ENCODE measurements at regions not wholly inside any gene's neighbourhood (a gene's known extent, or its start where the extent isn't known, plus 50 kb on each side); places are given as distances from the start of the nearest gene placed in this dataset.

DNA sequence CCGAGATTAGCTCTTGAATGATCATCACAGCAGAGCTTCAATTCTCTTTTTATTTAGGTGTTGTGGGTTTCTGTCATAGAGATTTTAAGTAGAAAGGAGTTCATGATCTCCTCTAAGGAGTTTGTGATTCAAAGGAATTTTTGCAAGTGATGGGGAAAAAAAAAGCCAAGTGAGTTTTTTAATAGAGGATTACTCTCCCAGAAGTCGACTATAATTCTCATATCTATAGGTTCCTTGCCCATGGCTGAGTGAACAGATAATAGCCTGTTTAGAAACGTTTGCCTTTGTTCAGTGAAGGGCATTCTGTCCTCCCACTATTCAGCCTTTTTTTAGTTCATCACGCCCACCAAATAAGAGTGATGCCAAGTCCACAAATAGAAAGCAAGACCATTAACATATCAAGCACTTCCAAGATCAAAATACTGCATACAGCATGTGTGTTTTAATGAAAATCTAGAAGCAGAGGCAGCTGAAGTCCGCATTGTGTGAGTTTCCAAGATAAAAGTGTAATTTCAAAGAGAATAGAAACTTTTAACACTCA lies 398.4 kb upstream of the CNTN3 start:
- H3K4me2 ChIP-seq (ENCODE audit: control insufficient read depth, extremely low read depth, insufficient read depth, low read depth, low read length): no peak overlapping the region
- H3K4me1 ChIP-seq (ENCODE audit: control insufficient read depth, extremely low read depth, insufficient read depth, low read length): no peaks in the 10 kb centered on the region
- no peak overlapping the region for H3K4me3 ChIP-seq (ENCODE audit: control insufficient read depth in 2 of 3, extremely low read depth in 1 of 3, insufficient read depth in 2 of 3, low read depth in 1 of 3, low read length in 3 of 3)
- no peak overlapping the region for H3K27ac ChIP-seq (ENCODE audit: control insufficient read depth, insufficient read depth, low read length)
- no peak overlapping the region for H3K9ac ChIP-seq (ENCODE audit: control insufficient read depth, extremely low read depth, insufficient read depth, low read length)
- H3K27me3 ChIP-seq (ENCODE audit: control insufficient read depth, extremely low read depth, insufficient read depth, low read length): no peaks in the 10 kb centered on the region
- H4K20me1 ChIP-seq (ENCODE audit: control insufficient read depth, extremely low read depth, insufficient read depth, low read length): no peaks in the 10 kb centered on the region
- DNase-seq (ENCODE audit: low read depth, low spot score): no peak
- dilution Hi-C loops (cut with MboI; ENCODE audit: extremely low pct_ligation_motif_present, low sequenced_read_pairs): no loop called here
- H3K9me3 ChIP-seq (ENCODE audit: control insufficient read depth, low read depth, low read length): no peaks in the 10 kb centered on the region
- H3K36me3 ChIP-seq (ENCODE audit: control insufficient read depth in 2 of 2, extremely low read depth in 1 of 2, insufficient read depth in 2 of 2, low read length in 2 of 2): no peaks in the 10 kb centered on the region
- no peak for TF ChIP-seq EZH2 (IDR thresholded peaks at IDR 0.05; ENCODE audit: low read length)
- TF ChIP-seq, protein P1, sequence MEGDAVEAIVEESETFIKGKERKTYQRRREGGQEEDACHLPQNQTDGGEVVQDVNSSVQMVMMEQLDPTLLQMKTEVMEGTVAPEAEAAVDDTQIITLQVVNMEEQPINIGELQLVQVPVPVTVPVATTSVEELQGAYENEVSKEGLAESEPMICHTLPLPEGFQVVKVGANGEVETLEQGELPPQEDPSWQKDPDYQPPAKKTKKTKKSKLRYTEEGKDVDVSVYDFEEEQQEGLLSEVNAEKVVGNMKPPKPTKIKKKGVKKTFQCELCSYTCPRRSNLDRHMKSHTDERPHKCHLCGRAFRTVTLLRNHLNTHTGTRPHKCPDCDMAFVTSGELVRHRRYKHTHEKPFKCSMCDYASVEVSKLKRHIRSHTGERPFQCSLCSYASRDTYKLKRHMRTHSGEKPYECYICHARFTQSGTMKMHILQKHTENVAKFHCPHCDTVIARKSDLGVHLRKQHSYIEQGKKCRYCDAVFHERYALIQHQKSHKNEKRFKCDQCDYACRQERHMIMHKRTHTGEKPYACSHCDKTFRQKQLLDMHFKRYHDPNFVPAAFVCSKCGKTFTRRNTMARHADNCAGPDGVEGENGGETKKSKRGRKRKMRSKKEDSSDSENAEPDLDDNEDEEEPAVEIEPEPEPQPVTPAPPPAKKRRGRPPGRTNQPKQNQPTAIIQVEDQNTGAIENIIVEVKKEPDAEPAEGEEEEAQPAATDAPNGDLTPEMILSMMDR (optimal IDR thresholded peaks at IDR 0.05 in 1 of 3, IDR thresholded peaks at IDR 0.05 in 1 of 3, conservative IDR thresholded peaks at IDR 0.05 in 1 of 3; ENCODE audit: extremely low read depth in 1 of 3, insufficient read depth in 2 of 3, low read length in 3 of 3): no peak
- H3K9me1 ChIP-seq (ENCODE audit: control insufficient read depth, extremely low read depth, insufficient read depth, low read length): no peaks in the 10 kb centered on the region
- FAIRE-seq: no peak
- no peaks in the 10 kb centered on the region for H3K79me2 ChIP-seq (ENCODE audit: control insufficient read depth, insufficient read depth, low read length)
- H2AFZ ChIP-seq (ENCODE audit: control insufficient read depth, low read length): no peak overlapping the region

DNA sequence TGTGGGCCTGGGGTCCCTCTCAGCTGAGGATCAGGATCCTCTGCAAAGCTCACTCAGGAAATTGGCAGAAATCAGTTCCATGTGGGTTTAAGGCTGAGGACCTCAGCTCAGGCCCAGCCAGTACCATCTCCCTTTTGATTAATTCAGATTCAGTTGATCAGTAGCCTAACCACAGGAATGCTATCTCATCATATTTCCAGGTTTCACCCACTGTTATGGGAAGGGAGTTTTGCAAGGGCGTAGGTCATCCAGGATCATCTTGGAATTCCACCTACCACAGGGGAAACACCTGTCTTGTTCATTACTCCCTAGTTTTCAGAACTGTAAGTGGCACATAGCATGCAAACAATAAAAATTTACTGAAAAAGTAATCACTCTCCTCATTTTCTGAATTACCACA lies 399.5 kb upstream of the CNTN3 start:
- TF ChIP-seq EZH2 (IDR thresholded peaks at IDR 0.05; ENCODE audit: low read length): no peak
- TF ChIP-seq, protein P1 (optimal IDR thresholded peaks at IDR 0.05 in 1 of 3, IDR thresholded peaks at IDR 0.05 in 1 of 3, conservative IDR thresholded peaks at IDR 0.05 in 1 of 3; ENCODE audit: extremely low read depth in 1 of 3, insufficient read depth in 2 of 3, low read length in 3 of 3): no peak
- FAIRE-seq (no peak), DNase-seq (ENCODE audit: low read depth, low spot score) (no peak)
- Histone ChIP-seq H3K36me3 (ENCODE audit: control insufficient read depth in 2 of 2, extremely low read depth in 1 of 2, insufficient read depth in 2 of 2, low read length in 2 of 2) (no peaks in the 10 kb centered on the region), H2AFZ (ENCODE audit: control insufficient read depth, low read length) (no peak overlapping the region), H3K79me2 (ENCODE audit: control insufficient read depth, insufficient read depth, low read length) (no peaks in the 10 kb centered on the region), H3K27ac (ENCODE audit: control insufficient read depth, insufficient read depth, low read length) (no peak overlapping the region), H3K4me3 (ENCODE audit: control insufficient read depth in 2 of 3, extremely low read depth in 1 of 3, insufficient read depth in 2 of 3, low read depth in 1 of 3, low read length in 3 of 3) (no peak overlapping the region), H3K9me3 (ENCODE audit: control insufficient read depth, low read depth, low read length) (no peaks in the 10 kb centered on the region), H4K20me1 (ENCODE audit: control insufficient read depth, extremely low read depth, insufficient read depth, low read length) (no peaks in the 10 kb centered on the region), H3K27me3 (ENCODE audit: control insufficient read depth, extremely low read depth, insufficient read depth, low read length) (no peaks in the 10 kb centered on the region), H3K9ac (ENCODE audit: control insufficient read depth, extremely low read depth, insufficient read depth, low read length) (no peak overlapping the region), H3K4me1 (ENCODE audit: control insufficient read depth, extremely low read depth, insufficient read depth, low read length) (no peaks in the 10 kb centered on the region), H3K9me1 (ENCODE audit: control insufficient read depth, extremely low read depth, insufficient read depth, low read length) (no peaks in the 10 kb centered on the region), H3K4me2 (ENCODE audit: control insufficient read depth, extremely low read depth, insufficient read depth, low read depth, low read length) (no peak overlapping the region)
- dilution Hi-C loops (cut with MboI; ENCODE audit: extremely low pct_ligation_motif_present, low sequenced_read_pairs): no loop called here

All from keratinocyte (primary cell).